ENCODE measurements at regions not wholly inside any gene's neighbourhood (a gene's known extent, or its start where the extent isn't known, plus 50 kb on each side); places are given as distances from the start of the nearest gene placed in this dataset.
A peak's percentile ranks its signal among the peaks of the same experiment; 100 is the strongest.

- peaks cover 0 to 9% (median 0%) of the 10 kb centered on the region in 11 experiments; a peak in 4 of 22 replicates for H3K9me3 ChIP-seq (replicated peaks in 1 of 11)
- H3K4me3 ChIP-seq: no peak overlapping the region
- no peak overlapping the region for H3K9ac ChIP-seq
- no peaks in the 10 kb centered on the region for H3K27me3 ChIP-seq
- no peak for TF ChIP-seq Cebpa-rat (IDR thresholded peaks at IDR 0.05)
- peaks cover 0 to 8% (median 0%) of the 10 kb centered on the region in 10 experiments; a peak in 6 of 20 replicates for H3K4me1 ChIP-seq
- no peaks in the 10 kb centered on the region for H4K20me1 ChIP-seq
- no peak overlapping the region for H3K27ac ChIP-seq
- no peak overlapping the region for H3K4me2 ChIP-seq
- no peaks in the 10 kb centered on the region for H3K36me3 ChIP-seq
Observed at GRCh38 chr5:175596761-175597189, 61.1 kb upstream of the HRH2 start.

- peaks cover 0 to 9% (median 0%) of the 10 kb centered on the region in 11 experiments; a peak in 4 of 22 replicates for H3K9me3 ChIP-seq (replicated peaks in 1 of 11)
Observed at GRCh38 chr5:175597718-175598117, 60.2 kb upstream of the HRH2 start.

GRCh38 chr5:175598774-175599173 is 59.1 kb upstream of the HRH2 start:
- Histone ChIP-seq H4K20me1 (no peaks in the 10 kb centered on the region), H3K4me3 (no peak overlapping the region), H3K36me3 (no peaks in the 10 kb centered on the region), H3K27me3 (no peaks in the 10 kb centered on the region), H3K27ac (no peak overlapping the region), H3K4me2 (no peak overlapping the region), H3K4me1 (no peaks in the 10 kb centered on the region), H3K9me3 (replicated peaks in 1 of 11) (peaks cover 0 to 9% (median 0%) of the 10 kb centered on the region in 11 experiments; a peak in 4 of 22 replicates), H3K9ac (no peak overlapping the region)
- TF ChIP-seq Cebpa-rat (IDR thresholded peaks at IDR 0.05): no peak

More at GRCh38 chr5:175597718-175598117, 60.2 kb upstream of the HRH2 start:
- Histone ChIP-seq H3K4me2 (no peak overlapping the region), H3K9ac (no peak overlapping the region), H3K4me1 (no peaks in the 10 kb centered on the region), H3K27ac (no peak overlapping the region), H4K20me1 (no peaks in the 10 kb centered on the region), H3K4me3 (no peak overlapping the region), H3K27me3 (no peaks in the 10 kb centered on the region), H3K36me3 (no peaks in the 10 kb centered on the region)
- no peak for TF ChIP-seq Cebpa-rat (IDR thresholded peaks at IDR 0.05)

- Histone ChIP-seq H3K4me3 (no peak overlapping the region), H3K9me3 (replicated peaks in 1 of 11) (peaks cover 0 to 5% (median 0%) of the 10 kb centered on the region in 11 experiments; a peak in 4 of 22 replicates), H3K9ac (no peak overlapping the region), H3K27me3 (no peaks in the 10 kb centered on the region), H4K20me1 (no peaks in the 10 kb centered on the region), H3K4me1 (no peaks in the 10 kb centered on the region), H3K27ac (no peak overlapping the region), H3K36me3 (no peaks in the 10 kb centered on the region), H3K4me2 (no peak overlapping the region)
- TF ChIP-seq Cebpa-rat (IDR thresholded peaks at IDR 0.05): no peak
Observed at GRCh38 chr5:175599210-175599609, 58.7 kb upstream of the HRH2 start.

- TF ChIP-seq Cebpa-rat (IDR thresholded peaks at IDR 0.05): no peak
- no peak overlapping the region for H3K27ac ChIP-seq
- H3K9me3 ChIP-seq (replicated peaks in 1 of 11): peaks cover 0 to 16% (median 9%) of the 10 kb centered on the region in 11 experiments; a peak in 18 of 22 replicates
Observed at GRCh38 chr5:175603987-175604739, 53.7 kb upstream of the HRH2 start.

GRCh38 chr5:175606409-175606808 is 51.5 kb upstream of the HRH2 start:
- Histone ChIP-seq H3K27me3 (no peaks in the 10 kb centered on the region), H3K4me3 (no peak overlapping the region), H3K27ac (no peak overlapping the region), H3K9me3 (replicated peaks in 1 of 11) (peaks cover 0 to 16% (median 9%) of the 10 kb centered on the region in 11 experiments; a peak in 18 of 22 replicates), H3K4me2 (peak overlapping the region in 3 of 11 experiments; percentile 17 to 27 (median 24); a peak in 2 of 22 replicates), H3K4me1 (peaks cover 5 to 14% (median 12%) of the 10 kb centered on the region in 10 experiments; a peak in 18 of 20 replicates), H3K36me3 (no peaks in the 10 kb centered on the region; a peak in 1 of 22 replicates), H3K9ac (no peak overlapping the region), H4K20me1 (no peaks in the 10 kb centered on the region)
- TF ChIP-seq Cebpa-rat (IDR thresholded peaks at IDR 0.05): no peak

More at GRCh38 chr5:175603987-175604739, 53.7 kb upstream of the HRH2 start:
- Histone ChIP-seq H3K36me3 (no peaks in the 10 kb centered on the region; a peak in 1 of 22 replicates), H3K4me1 (peaks cover 2 to 9% (median 5%) of the 10 kb centered on the region in 10 experiments; a peak in 18 of 20 replicates), H3K9ac (no peak overlapping the region), H3K4me3 (no peak overlapping the region), H4K20me1 (no peaks in the 10 kb centered on the region), H3K27me3 (no peaks in the 10 kb centered on the region), H3K4me2 (no peak overlapping the region)

Data from BLaER1 treated with 17β-estradiol and CSF1 and Interleukin-3, amounts not matched to agents 10 nM and 100 nM (cell line).